ENCODE measurements at regions not wholly inside any gene's neighbourhood (a gene's known extent, or its start where the extent isn't known, plus 50 kb on each side); places are given as distances from the start of the nearest gene placed in this dataset.

DNA sequence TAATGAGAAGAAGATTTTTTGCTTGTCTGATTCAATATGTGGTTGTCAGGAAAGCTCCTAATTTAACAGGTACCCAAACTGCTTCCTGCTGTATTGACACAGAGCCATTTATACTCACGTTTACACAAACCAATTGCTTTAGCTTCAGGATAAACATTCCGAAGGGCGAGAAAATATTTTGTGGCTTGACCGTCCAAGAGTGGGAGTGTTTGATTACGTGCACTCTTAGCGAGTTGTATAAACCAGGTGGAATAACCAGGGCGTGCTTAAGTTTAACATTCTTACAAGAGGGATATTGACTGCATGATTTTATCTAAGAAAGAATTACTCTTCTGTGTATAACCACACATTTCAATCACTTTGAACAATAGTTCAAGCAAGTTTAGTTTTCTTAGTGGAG, 278.7 kb upstream of the TYRP1 start:
- POLR2A ChIA-PET: no interaction called here
- H3K79me2 ChIP-seq (ENCODE audit: insufficient read depth, low read depth, low read length): no peaks in the 10 kb centered on the region

DNA sequence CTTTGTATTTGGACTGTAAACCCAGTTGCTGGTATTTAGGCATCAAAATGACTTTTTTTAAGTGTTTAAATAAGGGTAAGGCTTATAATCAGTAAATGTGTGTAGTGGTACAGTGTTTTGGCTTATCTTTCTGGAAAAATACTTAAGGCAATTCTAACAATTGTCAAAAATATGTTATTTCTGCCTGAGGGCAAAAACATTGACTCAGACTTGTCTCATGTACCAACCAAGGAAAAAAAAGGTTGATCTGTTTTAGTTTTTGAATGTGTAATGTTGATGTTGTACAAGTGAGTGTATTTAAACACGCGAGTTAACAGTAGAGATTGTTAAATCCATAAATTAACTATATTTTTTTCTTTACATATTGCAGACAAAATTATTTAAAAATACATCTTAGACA, 277.8 kb upstream of the TYRP1 start:
- no peak overlapping the region for H3K27ac ChIP-seq (ENCODE audit: low read depth, low read length, poor library complexity, severe bottlenecking)
- ChIA-PET POLR2A (no interaction called here), CTCF (ENCODE audit: unreplicated experiment) (no interaction called here)
- H3K4me3 ChIP-seq (ENCODE audit: low read depth, low read length, poor library complexity, severe bottlenecking): no peak overlapping the region
- H3K79me2 ChIP-seq (ENCODE audit: insufficient read depth, low read depth, low read length): no peaks in the 10 kb centered on the region
- no peaks in the 10 kb centered on the region for H3K9me2 ChIP-seq (ENCODE audit: insufficient read depth, low read length)
- intact Hi-C loops (cut with micrococcal nuclease; ENCODE audit: unreplicated experiment): no loop called here
- no peaks in the 10 kb centered on the region for H3K4me1 ChIP-seq (ENCODE audit: insufficient read depth, low read length, poor library complexity, severe bottlenecking)
- no peak overlapping the region for H3K4me2 ChIP-seq (ENCODE audit: low read length)
- no peaks in the 10 kb centered on the region for H3K36me3 ChIP-seq (ENCODE audit: insufficient read depth, low read length)
- DNase-seq (ENCODE audit: low spot score): no peak
- BruUV-seq (replicated peaks): no TSS peak
- H4K20me1 ChIP-seq (ENCODE audit: insufficient read depth, low read length): no peaks in the 10 kb centered on the region
- H3K9me3 ChIP-seq (ENCODE audit: low read length): no peaks in the 10 kb centered on the region
- TF ChIP-seq EZH2phosphoT487 (IDR thresholded peaks at IDR 0.05; ENCODE audit: borderline replicate concordance, low read depth, low read length): no peak
- TF ChIP-seq, protein P1, sequence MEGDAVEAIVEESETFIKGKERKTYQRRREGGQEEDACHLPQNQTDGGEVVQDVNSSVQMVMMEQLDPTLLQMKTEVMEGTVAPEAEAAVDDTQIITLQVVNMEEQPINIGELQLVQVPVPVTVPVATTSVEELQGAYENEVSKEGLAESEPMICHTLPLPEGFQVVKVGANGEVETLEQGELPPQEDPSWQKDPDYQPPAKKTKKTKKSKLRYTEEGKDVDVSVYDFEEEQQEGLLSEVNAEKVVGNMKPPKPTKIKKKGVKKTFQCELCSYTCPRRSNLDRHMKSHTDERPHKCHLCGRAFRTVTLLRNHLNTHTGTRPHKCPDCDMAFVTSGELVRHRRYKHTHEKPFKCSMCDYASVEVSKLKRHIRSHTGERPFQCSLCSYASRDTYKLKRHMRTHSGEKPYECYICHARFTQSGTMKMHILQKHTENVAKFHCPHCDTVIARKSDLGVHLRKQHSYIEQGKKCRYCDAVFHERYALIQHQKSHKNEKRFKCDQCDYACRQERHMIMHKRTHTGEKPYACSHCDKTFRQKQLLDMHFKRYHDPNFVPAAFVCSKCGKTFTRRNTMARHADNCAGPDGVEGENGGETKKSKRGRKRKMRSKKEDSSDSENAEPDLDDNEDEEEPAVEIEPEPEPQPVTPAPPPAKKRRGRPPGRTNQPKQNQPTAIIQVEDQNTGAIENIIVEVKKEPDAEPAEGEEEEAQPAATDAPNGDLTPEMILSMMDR (conservative IDR thresholded peaks at IDR 0.05; ENCODE audit: low read length): no peak
- H2AFZ ChIP-seq (ENCODE audit: low read length): no peak overlapping the region

More for the DNA sequence above, 278.7 kb upstream of the TYRP1 start:
- H2AFZ ChIP-seq (ENCODE audit: low read length): no peak overlapping the region
- no peaks in the 10 kb centered on the region for H3K4me1 ChIP-seq (ENCODE audit: insufficient read depth, low read length, poor library complexity, severe bottlenecking)
- no peaks in the 10 kb centered on the region for H3K36me3 ChIP-seq (ENCODE audit: insufficient read depth, low read length)
- H3K27ac ChIP-seq (ENCODE audit: low read depth, low read length, poor library complexity, severe bottlenecking): no peak overlapping the region
- no peaks in the 10 kb centered on the region for H3K9me3 ChIP-seq (ENCODE audit: low read length)
- no peaks in the 10 kb centered on the region for H3K9me2 ChIP-seq (ENCODE audit: insufficient read depth, low read length)
- intact Hi-C loops (cut with micrococcal nuclease; ENCODE audit: unreplicated experiment): no loop called here
- no peaks in the 10 kb centered on the region for H4K20me1 ChIP-seq (ENCODE audit: insufficient read depth, low read length)
- TF ChIP-seq EZH2phosphoT487 (IDR thresholded peaks at IDR 0.05; ENCODE audit: borderline replicate concordance, low read depth, low read length): no peak
- TF ChIP-seq, protein P1 (conservative IDR thresholded peaks at IDR 0.05; ENCODE audit: low read length): no peak
- CTCF ChIA-PET (ENCODE audit: unreplicated experiment): no interaction called here
- no peak overlapping the region for H3K4me3 ChIP-seq (ENCODE audit: low read depth, low read length, poor library complexity, severe bottlenecking)
- no TSS peak for BruUV-seq (replicated peaks)
- no peak for DNase-seq (ENCODE audit: low spot score)
- H3K4me2 ChIP-seq (ENCODE audit: low read length): no peak overlapping the region

DNA sequence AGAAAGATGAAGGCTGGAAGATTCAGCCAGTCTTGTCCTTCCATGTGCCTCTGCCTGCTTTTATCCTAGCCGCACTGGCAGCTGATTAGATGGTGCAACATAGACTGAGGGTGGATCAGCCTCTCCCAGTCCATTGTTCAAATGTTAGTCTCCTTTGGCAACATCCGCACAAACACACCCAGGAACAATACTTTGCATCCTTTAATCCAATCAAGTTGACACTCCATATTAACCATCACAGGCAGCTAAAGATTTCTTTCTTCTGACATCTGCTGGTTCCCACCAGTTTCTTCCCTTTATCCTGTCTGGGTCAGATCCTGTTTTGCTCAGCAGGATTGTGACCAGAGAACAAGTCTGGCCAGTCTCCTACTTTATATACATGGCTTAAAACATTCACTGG, 276.5 kb upstream of the TYRP1 start:
- intact Hi-C loops (cut with micrococcal nuclease; ENCODE audit: unreplicated experiment): no loop called here
- Histone ChIP-seq H3K27ac (ENCODE audit: low read depth, low read length, poor library complexity, severe bottlenecking) (no peak overlapping the region), H3K9me3 (ENCODE audit: low read length) (no peaks in the 10 kb centered on the region), H3K4me2 (ENCODE audit: low read length) (no peak overlapping the region), H3K36me3 (ENCODE audit: insufficient read depth, low read length) (no peaks in the 10 kb centered on the region), H3K79me2 (ENCODE audit: insufficient read depth, low read depth, low read length) (no peaks in the 10 kb centered on the region), H2AFZ (ENCODE audit: low read length) (no peak overlapping the region), H3K9me2 (ENCODE audit: insufficient read depth, low read length) (no peaks in the 10 kb centered on the region), H3K4me3 (ENCODE audit: low read depth, low read length, poor library complexity, severe bottlenecking) (no peak overlapping the region), H3K4me1 (ENCODE audit: insufficient read depth, low read length, poor library complexity, severe bottlenecking) (no peaks in the 10 kb centered on the region), H4K20me1 (ENCODE audit: insufficient read depth, low read length) (no peaks in the 10 kb centered on the region)
- no TSS peak for BruUV-seq (replicated peaks)
- CTCF ChIA-PET (ENCODE audit: unreplicated experiment): no interaction called here
- no peak for DNase-seq (ENCODE audit: low spot score)
- POLR2A ChIA-PET: no interaction called here
- TF ChIP-seq, protein P1 (conservative IDR thresholded peaks at IDR 0.05; ENCODE audit: low read length): no peak
- TF ChIP-seq EZH2phosphoT487 (IDR thresholded peaks at IDR 0.05; ENCODE audit: borderline replicate concordance, low read depth, low read length): no peak

Measured in OCI-LY7 (cell line).